Endodermal cell (in vitro differentiated cells): ENCODE measurements at regions not wholly inside any gene's neighbourhood (a gene's known extent, or its start where the extent isn't known, plus 50 kb on each side); places are given as distances from the start of the nearest gene placed in this dataset.

Experiments used
- DNase-seq: peaks from one replicate; pipeline ENCODE4 v3.0.0-alpha.2; 2017
- H3K27ac ChIP-seq: 2 replicates; pipeline ENCODE4 v1.5.1; 2013; ENCODE audit warnings: mild to moderate bottlenecking, low read depth, low read length, moderate library complexity
- H3K27me3 ChIP-seq: 2 replicates; pipeline ENCODE4 v1.6.1; 2013; ENCODE audit warnings: mild to moderate bottlenecking, low read length, moderate library complexity; ENCODE audit not compliant: insufficient read depth, control insufficient read depth, poor library complexity, severe bottlenecking
- H3K36me3 ChIP-seq: 2 replicates; pipeline ENCODE4 v1.7.0; 2013; ENCODE audit warnings: mild to moderate bottlenecking, low read length, moderate library complexity; ENCODE audit not compliant: control insufficient read depth, insufficient read depth
- H3K4me1 ChIP-seq: one replicate; pipeline ENCODE4 v1.7.0; 2013; ENCODE audit warnings: low read length; ENCODE audit not compliant: control insufficient read depth, insufficient read depth
- H3K4me3 ChIP-seq: 2 replicates; pipeline ENCODE4 v1.5.1; 2013; ENCODE audit warnings: mild to moderate bottlenecking, low read length, moderate library complexity
- H3K9ac ChIP-seq: 2 replicates; pipeline ENCODE4 v1.6.1; 2013; ENCODE audit warnings: mild to moderate bottlenecking, low read length, moderate library complexity; ENCODE audit not compliant: poor library complexity, severe bottlenecking; ENCODE audit errors: extremely low read depth
- H3K9me3 ChIP-seq: 2 replicates; pipeline ENCODE4 v1.6.1; 2013; ENCODE audit warnings: mild to moderate bottlenecking, low read length, moderate library complexity; ENCODE audit not compliant: control insufficient read depth
- H3K27ac Mint-ChIP-seq: 2 replicates; pipeline ENCODE4 v1.8.0; 2020; ENCODE audit warnings: mixed read lengths
- H3K27me3 Mint-ChIP-seq: 2 replicates; pipeline ENCODE4 v1.8.0; 2021; ENCODE audit warnings: mild to moderate bottlenecking, mixed read lengths; ENCODE audit not compliant: insufficient read depth
- H3K36me3 Mint-ChIP-seq: 2 replicates; pipeline ENCODE4 v1.8.0; 2020; ENCODE audit warnings: low read depth, mixed read lengths
- H3K4me1 Mint-ChIP-seq: 2 replicates; pipeline ENCODE4 v1.8.0; 2020; ENCODE audit warnings: mixed read lengths
- H3K4me3 Mint-ChIP-seq: 2 replicates; pipeline ENCODE4 v1.8.0; 2020; ENCODE audit warnings: mild to moderate bottlenecking, moderate library complexity, mixed read lengths
- H3K9me3 Mint-ChIP-seq: 2 replicates; pipeline ENCODE4 v1.8.0; 2020; ENCODE audit warnings: mild to moderate bottlenecking, mixed read lengths
- WGBS, 2 experiments: methylation state at CpG; one replicate each; pipeline versions ENCODE4 v1.1.5 to v1.1.7; 2013; ENCODE audit warnings: missing lambda C conversion rate in 2 of 2, mixed read lengths in 1 of 2; ENCODE audit not compliant: insufficient coverage in 1 of 2, insufficient read length in 1 of 2; 5-methylcytosine and 5-hydroxymethylcytosine counted together
- TF ChIP-seq, protein P1 (sequence below): fragments of 200-600 bp; sonication (generic); conservative IDR thresholded peaks from 2 replicates; pipeline ENCODE4 v1.5.0; 2021; ENCODE audit warnings: antibody characterized with exemption, mild to moderate bottlenecking

DNA sequence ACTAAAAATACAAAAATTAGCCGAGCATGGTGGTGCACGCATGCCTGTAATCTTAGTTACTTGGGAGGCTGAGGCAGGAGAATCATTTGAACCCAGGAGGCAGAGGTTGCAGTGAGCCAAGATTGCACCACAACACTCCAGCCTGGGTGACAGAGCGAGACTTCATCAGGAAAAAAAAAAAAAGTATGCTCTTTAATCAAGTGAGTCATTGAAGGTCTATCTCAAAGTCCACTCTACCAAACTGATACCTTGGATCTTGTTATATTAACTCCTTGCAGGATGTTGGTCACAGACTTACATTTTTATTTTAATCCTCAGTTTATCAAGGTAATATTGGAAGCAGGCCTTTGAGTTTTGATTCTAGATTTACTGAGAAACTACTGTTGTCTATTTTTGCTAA lies 348.7 kb downstream of the COL12A1 start:
- Histone ChIP-seq H3K36me3 (no peaks in the 10 kb centered on the region), H3K4me1 (no peaks in the 10 kb centered on the region), H3K4me3 (no peak overlapping the region), H3K9ac (no peak overlapping the region), H3K27ac (no peak overlapping the region), H3K9me3 (no peaks in the 10 kb centered on the region), H3K27me3 (no peaks in the 10 kb centered on the region)
- no peaks in the 10 kb centered on the region for H3K9me3 Mint-ChIP-seq
- H3K36me3 Mint-ChIP-seq = no peaks in the 10 kb centered on the region
- 74 to 99% methylated on average over 3 of the region's 3 CpGs for WGBS, 2 experiments
- TF ChIP-seq, protein P1, sequence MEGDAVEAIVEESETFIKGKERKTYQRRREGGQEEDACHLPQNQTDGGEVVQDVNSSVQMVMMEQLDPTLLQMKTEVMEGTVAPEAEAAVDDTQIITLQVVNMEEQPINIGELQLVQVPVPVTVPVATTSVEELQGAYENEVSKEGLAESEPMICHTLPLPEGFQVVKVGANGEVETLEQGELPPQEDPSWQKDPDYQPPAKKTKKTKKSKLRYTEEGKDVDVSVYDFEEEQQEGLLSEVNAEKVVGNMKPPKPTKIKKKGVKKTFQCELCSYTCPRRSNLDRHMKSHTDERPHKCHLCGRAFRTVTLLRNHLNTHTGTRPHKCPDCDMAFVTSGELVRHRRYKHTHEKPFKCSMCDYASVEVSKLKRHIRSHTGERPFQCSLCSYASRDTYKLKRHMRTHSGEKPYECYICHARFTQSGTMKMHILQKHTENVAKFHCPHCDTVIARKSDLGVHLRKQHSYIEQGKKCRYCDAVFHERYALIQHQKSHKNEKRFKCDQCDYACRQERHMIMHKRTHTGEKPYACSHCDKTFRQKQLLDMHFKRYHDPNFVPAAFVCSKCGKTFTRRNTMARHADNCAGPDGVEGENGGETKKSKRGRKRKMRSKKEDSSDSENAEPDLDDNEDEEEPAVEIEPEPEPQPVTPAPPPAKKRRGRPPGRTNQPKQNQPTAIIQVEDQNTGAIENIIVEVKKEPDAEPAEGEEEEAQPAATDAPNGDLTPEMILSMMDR = no peak
- H3K4me3 Mint-ChIP-seq = no peak overlapping the region
- no peak for DNase-seq
- H3K4me1 Mint-ChIP-seq = no peaks in the 10 kb centered on the region
- no peaks in the 10 kb centered on the region for H3K27me3 Mint-ChIP-seq
- H3K27ac Mint-ChIP-seq = no peak overlapping the region

DNA sequence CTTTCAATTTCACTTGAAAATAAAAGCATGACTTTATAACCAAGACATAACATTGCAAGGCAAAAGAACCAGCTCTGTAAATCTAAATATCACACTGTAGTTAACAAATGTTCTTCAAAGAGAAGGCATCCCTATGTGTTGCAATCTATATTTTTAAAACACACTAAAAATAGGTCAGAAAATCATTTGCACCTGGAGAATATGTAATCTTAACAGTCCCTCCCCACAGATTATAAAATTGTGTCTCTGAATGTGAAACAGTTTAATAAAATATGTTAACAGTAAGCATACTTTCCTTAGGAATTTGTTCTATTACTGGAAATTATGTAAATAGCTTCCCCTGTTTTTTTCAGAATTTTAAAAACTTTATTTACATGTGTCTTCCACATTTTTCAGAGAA lies 351.9 kb downstream of the COL12A1 start:
- DNase-seq = no peak
- H3K27me3 Mint-ChIP-seq = no peaks in the 10 kb centered on the region
- no peaks in the 10 kb centered on the region for H3K4me1 Mint-ChIP-seq
- Histone ChIP-seq H3K36me3 (no peaks in the 10 kb centered on the region), H3K4me1 (no peaks in the 10 kb centered on the region), H3K9ac (no peak overlapping the region), H3K27me3 (no peaks in the 10 kb centered on the region), H3K4me3 (no peak overlapping the region), H3K9me3 (no peaks in the 10 kb centered on the region), H3K27ac (no peak overlapping the region)
- no peaks in the 10 kb centered on the region for H3K36me3 Mint-ChIP-seq
- H3K9me3 Mint-ChIP-seq = no peaks in the 10 kb centered on the region
- H3K4me3 Mint-ChIP-seq = no peak overlapping the region
- H3K27ac Mint-ChIP-seq = no peak overlapping the region
- TF ChIP-seq, protein P1 = no peak

DNA sequence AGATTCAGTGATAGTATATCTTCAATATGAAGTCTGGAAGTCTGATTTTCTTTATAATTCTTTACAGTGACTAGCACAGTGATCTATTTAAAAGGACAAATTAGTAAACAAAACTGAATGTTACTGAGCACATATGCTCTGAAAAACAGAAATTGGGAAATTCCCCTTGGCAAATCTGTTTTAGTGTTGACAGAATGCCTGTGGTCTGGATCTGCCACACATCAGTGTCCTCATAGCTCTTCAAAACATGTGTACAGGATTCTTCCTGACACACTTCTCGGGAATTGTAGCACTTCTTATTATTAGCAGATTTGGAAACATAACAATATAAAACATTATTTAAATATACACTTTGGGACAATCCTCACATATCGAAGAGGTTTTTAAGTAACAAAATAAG lies 354.3 kb downstream of the COL12A1 start:
- Mint-ChIP-seq H3K4me3 (no peak overlapping the region), H3K27ac (no peak overlapping the region), H3K9me3 (no peaks in the 10 kb centered on the region), H3K36me3 (no peaks in the 10 kb centered on the region), H3K4me1 (no peaks in the 10 kb centered on the region), H3K27me3 (no peaks in the 10 kb centered on the region)
- no peak for DNase-seq
- H3K27me3 ChIP-seq = no peaks in the 10 kb centered on the region
- TF ChIP-seq, protein P1 = no peak
- H3K36me3 ChIP-seq = no peaks in the 10 kb centered on the region
- H3K4me1 ChIP-seq = no peaks in the 10 kb centered on the region
- no peak overlapping the region for H3K9ac ChIP-seq
- no peaks in the 10 kb centered on the region for H3K9me3 ChIP-seq
- H3K4me3 ChIP-seq = no peak overlapping the region
- 89% methylated on average over 2 of the region's 2 CpGs; no CpG with 5 or more reads in 1 of the 2 experiments for WGBS, 2 experiments
- H3K27ac ChIP-seq = no peak overlapping the region
